Left hindlimb (tissue), 1 donor: ENCODE measurements at regions not wholly inside any gene's neighbourhood (a gene's known extent, or its start where the extent isn't known, plus 50 kb on each side); places are given as distances from the start of the nearest gene placed in this dataset.

Source experiments
- DNase-seq: peaks from one replicate; pipeline ENCODE4 v3.0.0-alpha.2; 2018

GRCh38 chr5:61744690-61745619 lies 412.9 kb downstream of the ZSWIM6 start:
- no peak for DNase-seq

GRCh38 chr5:61746831-61747575 lies 414.9 kb downstream of the ZSWIM6 start:
- DNase-seq: no peak

- DNase-seq: no peak
Measured at GRCh38 chr5:61748121-61748520, 416.1 kb downstream of the ZSWIM6 start.

- DNase-seq: no peak
Measured at GRCh38 chr5:61748651-61749050, 416.6 kb downstream of the ZSWIM6 start.

- DNase-seq: no peak
Measured at GRCh38 chr5:61752588-61752987, 420.5 kb downstream of the ZSWIM6 start.

GRCh38 chr5:61754792-61755191 lies 422.7 kb downstream of the ZSWIM6 start:
- no peak for DNase-seq

- DNase-seq: no peak
Measured at GRCh38 chr5:61755726-61756222, 423.7 kb downstream of the ZSWIM6 start.

GRCh38 chr5:61758711-61759110 lies 426.7 kb downstream of the ZSWIM6 start:
- DNase-seq: no peak

GRCh38 chr5:61765471-61765870 lies 433.4 kb downstream of the ZSWIM6 start:
- no peak for DNase-seq

GRCh38 chr5:61766141-61766540 lies 434.1 kb downstream of the ZSWIM6 start:
- DNase-seq: no peak

- DNase-seq: no peak
Measured at GRCh38 chr5:61767231-61768080, 435.4 kb downstream of the ZSWIM6 start.

- DNase-seq: no peak
Measured at GRCh38 chr5:61768692-61769281, 436.7 kb downstream of the ZSWIM6 start.

- DNase-seq: no peak
Measured at GRCh38 chr5:61771062-61771461, 439.0 kb downstream of the ZSWIM6 start.

- DNase-seq: no peak
Measured at GRCh38 chr5:61771808-61772207, 439.8 kb downstream of the ZSWIM6 start.

- DNase-seq: no peak
Measured at GRCh38 chr5:61775901-61776300, 443.8 kb downstream of the ZSWIM6 start.

GRCh38 chr5:61777292-61777691 lies 445.2 kb downstream of the ZSWIM6 start:
- no peak for DNase-seq

GRCh38 chr5:61779743-61780142 lies 447.7 kb downstream of the ZSWIM6 start:
- DNase-seq: no peak

- no peak for DNase-seq
Measured at GRCh38 chr5:61783481-61783880, 451.4 kb downstream of the ZSWIM6 start.

GRCh38 chr5:61784341-61784740 lies 452.3 kb downstream of the ZSWIM6 start:
- no peak for DNase-seq

GRCh38 chr5:61788548-61788947 lies 456.5 kb downstream of the ZSWIM6 start:
- no peak for DNase-seq

- DNase-seq: no peak
Measured at GRCh38 chr5:61790007-61790406, 457.9 kb downstream of the ZSWIM6 start.

GRCh38 chr5:61790678-61791077 lies 458.6 kb downstream of the ZSWIM6 start:
- no peak for DNase-seq
